Cerebellar cortex (tissue), 1 donor: ENCODE measurements at regions not wholly inside any gene's neighbourhood (a gene's known extent, or its start where the extent isn't known, plus 50 kb on each side); places are given as distances from the start of the nearest gene placed in this dataset.

Experiments used
- DNase-seq: peaks from one replicate; pipeline ENCODE4 v3.0.0-alpha.2; 2015; ENCODE audit warnings: low spot score

- no peak for DNase-seq
Measured at GRCh38 chr22:49289822-49290679, 537.6 kb downstream of the BRD1 start.

GRCh38 chr22:49286181-49286760, 541.4 kb downstream of the BRD1 start:
- no peak for DNase-seq

GRCh38 chr22:49284931-49285330, 542.7 kb downstream of the BRD1 start:
- no peak for DNase-seq

- DNase-seq = no peak
Measured at GRCh38 chr22:49284056-49284784, 543.5 kb downstream of the BRD1 start.

GRCh38 chr22:49282596-49282995, 545.1 kb downstream of the BRD1 start:
- no peak for DNase-seq

- DNase-seq = no peak
Measured at GRCh38 chr22:49281467-49282340, 546.0 kb downstream of the BRD1 start.

GRCh38 chr22:49278340-49278739, 549.3 kb downstream of the BRD1 start:
- no peak for DNase-seq

GRCh38 chr22:49276567-49276966, 551.1 kb downstream of the BRD1 start:
- no peak for DNase-seq

GRCh38 chr22:49274754-49275380, 552.8 kb downstream of the BRD1 start:
- DNase-seq = no peak

GRCh38 chr22:49272546-49273125, 555.0 kb downstream of the BRD1 start:
- no peak for DNase-seq

- DNase-seq = no peak
Measured at GRCh38 chr22:49271831-49272230, 555.8 kb downstream of the BRD1 start.

- DNase-seq = no peak
Measured at GRCh38 chr22:49271369-49271727, 556.3 kb downstream of the BRD1 start.

GRCh38 chr22:49270595-49271368, 556.9 kb downstream of the BRD1 start:
- DNase-seq = no peak

- no peak for DNase-seq
Measured at GRCh38 chr22:49269928-49270327, 557.7 kb downstream of the BRD1 start.

- DNase-seq = no peak
Measured at GRCh38 chr22:49269371-49269770, 558.3 kb downstream of the BRD1 start.

- no peak for DNase-seq
Measured at GRCh38 chr22:49268924-49269323, 558.7 kb downstream of the BRD1 start.

GRCh38 chr22:49267996-49268395, 559.7 kb downstream of the BRD1 start:
- no peak for DNase-seq

GRCh38 chr22:49266561-49267519, 560.8 kb downstream of the BRD1 start:
- DNase-seq = no peak

- DNase-seq = no peak
Measured at GRCh38 chr22:49264696-49265095, 563.0 kb downstream of the BRD1 start.
